Neural progenitor cell (in vitro differentiated cells): ENCODE measurements at regions not wholly inside any gene's neighbourhood (a gene's known extent, or its start where the extent isn't known, plus 50 kb on each side); places are given as distances from the start of the nearest gene placed in this dataset.

Experiments
- EZH2 ChIP-seq: fragments of 200-600 bp; sonication (generic); IDR thresholded peaks from 2 replicates; pipeline ENCODE4 v1.6.1; 2017; ENCODE audit warnings: antibody characterized with exemption, mild to moderate bottlenecking, moderate library complexity
- TF ChIP-seq, protein P1 (sequence below): fragments of 200-600 bp; sonication (generic); IDR thresholded peaks from 2 replicates; pipeline ENCODE4 v1.5.1; 2017; ENCODE audit warnings: antibody characterized with exemption, mild to moderate bottlenecking

DNA sequence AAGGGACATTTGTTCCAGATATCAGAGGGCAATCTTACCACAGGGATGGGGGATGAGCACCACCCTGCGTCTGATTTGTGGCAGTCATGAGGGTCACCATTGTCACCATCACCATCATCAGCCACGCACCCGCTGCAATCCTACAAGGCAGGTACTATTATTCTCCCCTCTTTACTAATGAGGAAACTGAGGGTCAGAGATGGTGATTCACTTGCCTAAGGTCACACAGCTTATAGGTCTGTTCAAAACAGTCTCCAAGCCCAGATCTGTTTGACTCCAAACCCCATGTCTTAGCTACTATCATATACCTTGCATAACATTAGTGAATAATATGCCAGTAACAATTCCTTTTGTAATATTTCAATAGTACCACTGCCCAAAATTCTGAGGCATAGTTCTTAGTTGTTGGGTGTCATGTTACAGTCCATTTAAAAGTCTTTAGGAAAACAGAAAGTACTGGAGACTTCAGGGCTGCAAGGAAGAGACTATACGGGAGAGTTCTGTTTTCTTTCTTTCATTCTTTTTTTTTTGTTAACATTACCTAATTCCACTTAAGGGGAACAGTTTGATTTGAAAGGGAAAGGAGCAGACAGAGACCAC is 166.4 kb downstream of the C16orf95 start:
- TF ChIP-seq, protein P1, sequence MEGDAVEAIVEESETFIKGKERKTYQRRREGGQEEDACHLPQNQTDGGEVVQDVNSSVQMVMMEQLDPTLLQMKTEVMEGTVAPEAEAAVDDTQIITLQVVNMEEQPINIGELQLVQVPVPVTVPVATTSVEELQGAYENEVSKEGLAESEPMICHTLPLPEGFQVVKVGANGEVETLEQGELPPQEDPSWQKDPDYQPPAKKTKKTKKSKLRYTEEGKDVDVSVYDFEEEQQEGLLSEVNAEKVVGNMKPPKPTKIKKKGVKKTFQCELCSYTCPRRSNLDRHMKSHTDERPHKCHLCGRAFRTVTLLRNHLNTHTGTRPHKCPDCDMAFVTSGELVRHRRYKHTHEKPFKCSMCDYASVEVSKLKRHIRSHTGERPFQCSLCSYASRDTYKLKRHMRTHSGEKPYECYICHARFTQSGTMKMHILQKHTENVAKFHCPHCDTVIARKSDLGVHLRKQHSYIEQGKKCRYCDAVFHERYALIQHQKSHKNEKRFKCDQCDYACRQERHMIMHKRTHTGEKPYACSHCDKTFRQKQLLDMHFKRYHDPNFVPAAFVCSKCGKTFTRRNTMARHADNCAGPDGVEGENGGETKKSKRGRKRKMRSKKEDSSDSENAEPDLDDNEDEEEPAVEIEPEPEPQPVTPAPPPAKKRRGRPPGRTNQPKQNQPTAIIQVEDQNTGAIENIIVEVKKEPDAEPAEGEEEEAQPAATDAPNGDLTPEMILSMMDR, result no peak
- no peak for TF ChIP-seq EZH2
